ENCODE measurements at regions not wholly inside any gene's neighbourhood (a gene's known extent, or its start where the extent isn't known, plus 50 kb on each side); places are given as distances from the start of the nearest gene placed in this dataset.

DNA sequence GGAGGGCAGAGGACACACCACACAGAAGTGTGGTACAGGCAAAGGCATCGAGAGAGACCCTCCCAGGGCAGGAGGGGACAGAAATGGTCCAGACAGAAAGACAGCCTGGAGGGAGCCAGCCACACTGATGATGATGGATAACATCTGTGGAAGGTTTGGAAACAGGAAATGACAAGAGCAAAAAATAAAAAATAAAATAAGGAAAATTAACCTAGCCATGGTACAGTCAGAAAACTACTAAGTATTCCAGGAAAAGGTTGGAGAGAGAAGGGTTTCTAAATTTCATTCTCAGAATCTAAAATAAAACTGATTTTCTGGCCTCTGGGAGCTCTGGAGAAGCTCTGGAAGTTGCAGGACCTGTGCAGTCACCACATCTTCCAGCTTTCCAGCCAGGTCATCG lies 115.2 kb upstream of the VSTM2B start:
- WGBS, 5 donors = 60 to 68% (median 67%) methylated on average over 2 of the region's 2 CpGs
- no peak overlapping the region for H3K4me3 ChIP-seq
- H3K9me3 ChIP-seq = no peaks in the 10 kb centered on the region
- intact Hi-C loops (cut with DNase I; ENCODE audit: low total_unique reads) = no loop called here
- no peaks in the 10 kb centered on the region for H3K36me3 ChIP-seq
- H3K27ac ChIP-seq = no peak overlapping the region
- H3K4me1 ChIP-seq = peaks cover 0 to 2% (median 0%) of the 10 kb centered on the region in 4 donors
- DNase-seq = no peak
- TF ChIP-seq POLR2A (IDR thresholded peaks at IDR 0.05) (no peak), EP300 (IDR thresholded peaks at IDR 0.05) (no peak), POLR2AphosphoS5 (IDR thresholded peaks at IDR 0.05) (no peak)
- TF ChIP-seq, protein P1, sequence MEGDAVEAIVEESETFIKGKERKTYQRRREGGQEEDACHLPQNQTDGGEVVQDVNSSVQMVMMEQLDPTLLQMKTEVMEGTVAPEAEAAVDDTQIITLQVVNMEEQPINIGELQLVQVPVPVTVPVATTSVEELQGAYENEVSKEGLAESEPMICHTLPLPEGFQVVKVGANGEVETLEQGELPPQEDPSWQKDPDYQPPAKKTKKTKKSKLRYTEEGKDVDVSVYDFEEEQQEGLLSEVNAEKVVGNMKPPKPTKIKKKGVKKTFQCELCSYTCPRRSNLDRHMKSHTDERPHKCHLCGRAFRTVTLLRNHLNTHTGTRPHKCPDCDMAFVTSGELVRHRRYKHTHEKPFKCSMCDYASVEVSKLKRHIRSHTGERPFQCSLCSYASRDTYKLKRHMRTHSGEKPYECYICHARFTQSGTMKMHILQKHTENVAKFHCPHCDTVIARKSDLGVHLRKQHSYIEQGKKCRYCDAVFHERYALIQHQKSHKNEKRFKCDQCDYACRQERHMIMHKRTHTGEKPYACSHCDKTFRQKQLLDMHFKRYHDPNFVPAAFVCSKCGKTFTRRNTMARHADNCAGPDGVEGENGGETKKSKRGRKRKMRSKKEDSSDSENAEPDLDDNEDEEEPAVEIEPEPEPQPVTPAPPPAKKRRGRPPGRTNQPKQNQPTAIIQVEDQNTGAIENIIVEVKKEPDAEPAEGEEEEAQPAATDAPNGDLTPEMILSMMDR (IDR thresholded peaks at IDR 0.05) = no peak
- peaks cover 0 to 21% (median 0%) of the 10 kb centered on the region in 3 donors for H3K27me3 ChIP-seq

DNA sequence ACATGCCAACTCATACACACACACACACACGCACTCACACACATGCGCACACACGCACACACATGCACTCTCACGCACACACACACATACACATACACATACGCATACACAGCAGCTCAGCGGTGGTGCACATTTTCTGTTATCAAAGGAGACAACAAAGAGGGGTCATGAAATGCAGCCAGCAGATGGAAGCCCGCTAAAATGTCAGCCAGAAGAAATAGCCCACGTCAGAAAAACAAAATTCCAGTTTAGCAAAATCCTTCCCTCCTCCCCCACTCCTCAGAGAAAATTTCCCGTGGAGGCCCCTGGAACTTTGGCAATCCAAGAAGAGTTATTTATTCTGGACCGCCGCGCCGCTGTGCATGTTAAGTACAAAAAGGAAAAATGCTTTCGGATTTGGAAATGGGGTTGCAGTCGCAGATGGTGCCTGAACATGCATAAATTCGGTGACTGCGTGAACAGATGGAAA lies 114.6 kb upstream of the VSTM2B start:
- Histone ChIP-seq H3K27me3 (peaks cover 0 to 25% (median 0%) of the 10 kb centered on the region in 3 donors), H3K9me3 (no peaks in the 10 kb centered on the region), H3K36me3 (no peaks in the 10 kb centered on the region), H3K4me1 (no peaks in the 10 kb centered on the region), H3K27ac (peak overlapping the region in 1 of 5 donors; percentile 6), H3K4me3 (no peak overlapping the region)
- DNase-seq = peak in 1 of 2 donors; percentile 77
- no peak for TF ChIP-seq EP300 (IDR thresholded peaks at IDR 0.05)
- no peak for TF ChIP-seq POLR2A (IDR thresholded peaks at IDR 0.05)
- TF ChIP-seq POLR2AphosphoS5 (IDR thresholded peaks at IDR 0.05) = no peak
- TF ChIP-seq, protein P1 (IDR thresholded peaks at IDR 0.05) = no peak
- 65 to 78% (median 70%) methylated on average over 17 of the region's 17 CpGs for WGBS, 5 donors
- intact Hi-C loops (cut with DNase I; ENCODE audit: low total_unique reads) = no loop called here

DNA sequence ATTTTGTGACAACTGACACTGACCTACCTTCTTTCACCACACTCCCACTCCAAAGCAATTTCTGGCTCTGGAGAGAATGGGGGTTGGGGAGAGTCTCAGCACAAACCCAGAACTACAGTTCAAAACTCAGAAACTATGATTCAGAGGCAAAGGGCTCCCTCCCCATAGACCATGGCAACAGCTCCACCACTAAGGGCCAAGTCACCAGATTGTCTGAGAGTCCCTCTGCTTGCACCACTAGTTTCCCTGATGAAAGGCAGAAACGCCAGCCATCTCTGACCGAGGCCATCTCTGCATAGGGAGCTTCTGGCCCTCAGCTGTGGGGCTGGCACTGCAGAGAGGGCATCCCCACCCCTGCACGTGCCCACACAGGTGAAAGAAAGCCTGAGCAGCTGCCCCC lies 112.4 kb upstream of the VSTM2B start:
- no peaks in the 10 kb centered on the region for H3K36me3 ChIP-seq
- no peaks in the 10 kb centered on the region for H3K4me1 ChIP-seq
- no peaks in the 10 kb centered on the region for H3K9me3 ChIP-seq
- H3K27me3 ChIP-seq = peaks cover 0 to 28% (median 0%) of the 10 kb centered on the region in 3 donors
- DNase-seq = no peak
- no peak overlapping the region for H3K4me3 ChIP-seq
- TF ChIP-seq EP300 (IDR thresholded peaks at IDR 0.05) (no peak), POLR2AphosphoS5 (IDR thresholded peaks at IDR 0.05) (no peak), POLR2A (IDR thresholded peaks at IDR 0.05) (no peak)
- TF ChIP-seq, protein P1 (IDR thresholded peaks at IDR 0.05) = no peak
- intact Hi-C loops (cut with DNase I; ENCODE audit: low total_unique reads) = no loop called here
- H3K27ac ChIP-seq = no peak overlapping the region
- 44 to 69% (median 54%) methylated on average over 3 of the region's 3 CpGs; no CpG with 5 or more reads in 1 of the 5 donors for WGBS, 5 donors

DNA sequence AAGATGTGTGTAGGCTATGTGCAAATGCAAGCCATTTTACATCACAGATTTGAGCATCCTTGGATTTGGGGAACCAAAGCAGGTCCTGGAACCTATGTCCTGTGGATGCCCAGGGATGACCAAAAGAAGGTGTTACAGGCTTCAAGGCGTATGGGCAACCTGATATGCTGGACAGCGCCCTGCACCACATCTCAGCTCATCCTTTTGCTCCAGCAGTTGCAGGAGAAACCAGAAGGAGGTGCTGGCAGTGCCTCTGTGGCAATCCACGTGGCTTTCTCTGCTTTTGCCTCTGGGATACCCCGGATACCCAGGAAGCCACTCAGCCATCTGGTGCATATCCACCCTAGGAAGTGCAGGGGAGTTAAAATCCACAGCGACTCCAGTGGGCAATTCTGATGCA lies 110.3 kb upstream of the VSTM2B start:
- no peak for DNase-seq
- H3K4me1 ChIP-seq = no peaks in the 10 kb centered on the region
- H3K36me3 ChIP-seq = no peaks in the 10 kb centered on the region
- no peak overlapping the region for H3K4me3 ChIP-seq
- intact Hi-C loops (cut with DNase I; ENCODE audit: low total_unique reads) = no loop called here
- no peaks in the 10 kb centered on the region for H3K9me3 ChIP-seq
- TF ChIP-seq, protein P1 (IDR thresholded peaks at IDR 0.05) = no peak
- no peak for TF ChIP-seq EP300 (IDR thresholded peaks at IDR 0.05)
- no peak for TF ChIP-seq POLR2A (IDR thresholded peaks at IDR 0.05)
- TF ChIP-seq POLR2AphosphoS5 (IDR thresholded peaks at IDR 0.05) = no peak
- H3K27me3 ChIP-seq = peaks cover 0 to 22% (median 0%) of the 10 kb centered on the region in 3 donors
- 33 to 62% (median 45%) methylated on average over 5 of the region's 5 CpGs for WGBS, 5 donors
- no peak overlapping the region for H3K27ac ChIP-seq
